Immature natural killer cell (primary cell): ENCODE measurements at regions not wholly inside any gene's neighbourhood (a gene's known extent, or its start where the extent isn't known, plus 50 kb on each side); places are given as distances from the start of the nearest gene placed in this dataset.

Experiments
- DNase-seq, 3 donors: peaks; one replicate each; pipeline ENCODE4 v3.0.0; 2022; ENCODE audit warnings: mixed read lengths in 1 of 3
- H3K27ac Mint-ChIP-seq, 6 donors: one replicate each; pipeline ENCODE4 v1.8.0; 2020; ENCODE audit warnings: mixed read lengths in 6 of 6, mild to moderate bottlenecking in 5 of 6, inconsistent platforms in 4 of 6, moderate library complexity in 3 of 6
- H3K27me3 Mint-ChIP-seq, 3 donors: one replicate each; pipeline ENCODE4 v1.8.0; 2020 to 2021; ENCODE audit warnings: low read depth in 3 of 3, mild to moderate bottlenecking in 3 of 3, mixed read lengths in 3 of 3, moderate library complexity in 3 of 3, inconsistent platforms in 1 of 3
- H3K36me3 Mint-ChIP-seq, 3 donors: one replicate each; pipeline ENCODE4 v1.8.0; 2020; ENCODE audit warnings: mixed read lengths in 3 of 3, inconsistent platforms in 2 of 3, mild to moderate bottlenecking in 2 of 3
- H3K4me1 Mint-ChIP-seq, 2 donors: one replicate each; pipeline ENCODE4 v1.8.0; 2020; ENCODE audit warnings: inconsistent platforms in 2 of 2, mild to moderate bottlenecking in 2 of 2, mixed read lengths in 2 of 2, moderate library complexity in 1 of 2
- H3K4me3 Mint-ChIP-seq, 5 donors: one replicate each; pipeline ENCODE4 v1.8.0; 2020; ENCODE audit warnings: mild to moderate bottlenecking in 5 of 5, mixed read lengths in 5 of 5, inconsistent platforms in 3 of 5, moderate library complexity in 3 of 5
- H3K9me3 Mint-ChIP-seq, 6 donors: one replicate each; pipeline ENCODE4 v1.8.0; 2020; ENCODE audit warnings: mild to moderate bottlenecking in 6 of 6, mixed read lengths in 6 of 6, inconsistent platforms in 4 of 6, moderate library complexity in 3 of 6

DNA sequence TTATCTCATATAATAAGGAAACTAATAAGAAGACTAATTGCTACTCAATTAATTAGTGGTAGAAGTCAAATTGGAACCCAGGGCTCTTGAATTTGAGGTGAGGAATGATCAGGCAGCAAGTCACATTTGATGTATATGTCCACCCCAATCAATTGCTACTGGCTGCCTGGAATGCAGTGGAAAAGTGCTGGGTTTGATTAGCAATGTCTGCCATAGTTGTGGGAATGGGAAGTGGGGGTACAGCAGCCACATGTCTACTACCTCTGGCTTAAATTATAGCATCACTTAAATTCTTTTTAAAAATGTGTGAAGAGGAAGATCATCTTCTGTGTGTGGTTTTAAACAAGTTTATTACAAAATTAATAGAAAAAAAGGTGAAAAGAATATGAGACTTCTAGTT lies 50.8 kb upstream of the NAV2 start:
- Mint-ChIP-seq H3K27ac (no peak overlapping the region), H3K27me3 (peaks cover 0 to 2% (median 2%) of the 10 kb centered on the region in 3 donors), H3K4me1 (peaks cover 3 to 5% of the 10 kb centered on the region in 2 donors), H3K4me3 (no peak overlapping the region), H3K36me3 (no peaks in the 10 kb centered on the region), H3K9me3 (no peaks in the 10 kb centered on the region)
- no peak for DNase-seq

DNA sequence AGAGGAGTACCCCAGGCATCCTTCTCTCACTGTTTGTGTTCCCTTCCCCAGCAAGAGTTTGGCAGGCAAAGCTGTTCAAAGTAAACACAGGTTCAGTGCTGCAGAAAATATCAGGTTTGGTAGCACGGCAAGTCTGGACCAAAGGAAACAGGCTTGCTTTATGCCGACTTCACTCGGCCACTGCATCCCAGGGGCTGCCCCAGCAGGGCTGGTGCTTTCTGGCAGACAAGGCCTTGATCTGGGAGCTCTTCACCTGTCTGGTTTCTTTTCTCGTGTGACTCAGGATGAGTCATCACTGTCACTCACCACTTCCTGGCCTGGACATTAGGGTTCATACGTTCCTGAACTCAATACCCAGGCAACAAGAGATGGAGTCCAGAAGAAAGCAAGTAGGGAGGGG lies 52.6 kb upstream of the NAV2 start:
- Mint-ChIP-seq H3K4me1 (peaks cover 3 to 5% of the 10 kb centered on the region in 2 donors), H3K27ac (no peak overlapping the region), H3K9me3 (no peaks in the 10 kb centered on the region), H3K27me3 (peaks cover 2 to 3% (median 2%) of the 10 kb centered on the region in 3 donors), H3K36me3 (no peaks in the 10 kb centered on the region), H3K4me3 (no peak overlapping the region)
- DNase-seq = no peak

DNA sequence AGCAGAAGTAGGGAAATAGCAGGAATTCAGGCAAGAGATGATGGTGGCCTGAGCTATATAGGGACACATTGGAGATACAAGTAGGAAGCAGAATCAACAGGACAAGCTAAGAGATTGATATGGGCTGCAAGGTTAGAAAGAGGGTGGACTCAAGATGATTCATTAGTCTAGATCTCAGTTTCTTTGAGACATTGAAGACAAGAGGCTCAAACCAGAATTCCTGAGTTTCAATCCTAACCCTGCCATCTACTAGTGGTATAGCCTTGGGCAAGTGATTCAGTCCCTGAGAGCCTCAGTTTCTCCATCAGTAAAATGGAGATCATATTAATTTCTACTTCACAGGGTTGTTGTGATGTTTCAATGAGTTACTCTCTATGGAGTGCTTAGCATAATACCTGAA lies 53.1 kb upstream of the NAV2 start:
- peaks cover 3 to 5% of the 10 kb centered on the region in 2 donors for H3K4me1 Mint-ChIP-seq
- H3K27ac Mint-ChIP-seq = no peak overlapping the region
- no peak overlapping the region for H3K4me3 Mint-ChIP-seq
- no peaks in the 10 kb centered on the region for H3K36me3 Mint-ChIP-seq
- DNase-seq = no peak
- peaks cover 2 to 5% (median 2%) of the 10 kb centered on the region in 3 donors for H3K27me3 Mint-ChIP-seq
- H3K9me3 Mint-ChIP-seq = no peaks in the 10 kb centered on the region

DNA sequence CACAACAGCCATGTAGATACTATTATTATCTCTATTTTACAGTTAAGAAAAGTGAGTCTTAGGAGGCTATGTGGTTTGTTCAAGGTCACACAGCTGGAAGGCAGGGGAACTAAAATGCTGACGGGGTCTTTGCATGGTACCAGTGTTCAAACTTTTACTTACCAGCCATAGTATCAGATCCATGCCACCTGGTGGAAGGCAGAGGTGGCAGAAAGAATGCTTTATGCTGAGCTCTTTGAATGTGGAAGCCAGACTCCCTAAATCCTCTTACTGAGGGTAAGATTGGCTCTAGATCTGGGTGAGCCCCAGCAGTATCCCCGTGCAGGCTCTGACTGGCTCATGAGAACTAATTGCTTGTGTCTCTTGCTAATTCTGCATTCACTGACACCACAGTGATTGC lies 54.3 kb upstream of the NAV2 start:
- H3K4me1 Mint-ChIP-seq = peaks cover 3 to 5% of the 10 kb centered on the region in 2 donors
- no peak overlapping the region for H3K27ac Mint-ChIP-seq
- no peaks in the 10 kb centered on the region for H3K9me3 Mint-ChIP-seq
- no peak for DNase-seq
- H3K4me3 Mint-ChIP-seq = no peak overlapping the region
- no peaks in the 10 kb centered on the region for H3K36me3 Mint-ChIP-seq
- H3K27me3 Mint-ChIP-seq = peaks cover 2 to 5% (median 2%) of the 10 kb centered on the region in 3 donors

DNA sequence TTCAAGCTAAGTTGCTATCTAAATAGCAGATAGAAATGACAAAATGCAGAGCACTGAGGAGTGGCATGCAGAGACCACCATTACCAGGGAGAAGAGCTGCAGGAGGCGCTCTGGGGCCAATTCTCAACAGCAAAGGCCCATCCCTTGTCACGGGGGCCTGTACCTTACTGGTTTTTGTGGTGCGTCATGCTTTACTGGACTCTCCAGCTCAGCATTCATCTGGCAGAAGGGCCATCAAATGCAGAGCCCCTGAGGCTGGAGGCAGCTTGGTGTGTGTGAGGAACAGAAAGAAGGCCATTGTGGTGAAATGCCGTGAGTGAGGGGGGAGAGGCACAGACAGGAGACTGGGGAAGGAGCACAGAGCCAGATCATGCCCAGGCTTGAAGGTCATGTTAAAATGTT lies 56.5 kb upstream of the NAV2 start:
- Mint-ChIP-seq H3K9me3 (no peaks in the 10 kb centered on the region), H3K36me3 (no peaks in the 10 kb centered on the region), H3K4me3 (no peak overlapping the region), H3K27me3 (peaks cover 2 to 5% (median 2%) of the 10 kb centered on the region in 3 donors), H3K4me1 (peaks cover 3 to 5% of the 10 kb centered on the region in 2 donors), H3K27ac (no peak overlapping the region)
- no peak for DNase-seq

- Mint-ChIP-seq H3K27ac (no peak overlapping the region), H3K9me3 (no peaks in the 10 kb centered on the region), H3K27me3 (peaks cover 0 to 5% (median 2%) of the 10 kb centered on the region in 3 donors), H3K4me3 (no peak overlapping the region), H3K4me1 (no peaks in the 10 kb centered on the region), H3K36me3 (no peaks in the 10 kb centered on the region)
- no peak for DNase-seq
Observed at GRCh38 chr11:19652623-19653375, 59.8 kb upstream of the NAV2 start.

DNA sequence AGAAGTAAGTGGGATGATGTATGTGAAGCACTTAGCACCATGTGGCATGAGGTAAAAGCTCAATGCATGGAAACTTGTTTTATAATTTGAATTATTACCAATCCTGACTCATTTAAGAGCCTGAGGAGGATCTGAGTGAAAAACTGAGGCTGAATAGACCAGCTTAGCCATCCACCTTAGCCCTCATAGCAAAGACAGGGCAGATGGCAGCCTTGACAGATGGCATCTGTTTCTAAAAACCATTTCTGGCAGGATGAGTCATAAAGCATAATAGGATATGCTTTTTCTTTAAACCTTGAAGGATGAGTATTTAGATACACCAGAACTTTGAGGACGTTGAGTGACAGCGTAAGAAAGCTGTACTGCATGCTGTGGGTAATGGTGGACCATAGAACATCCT lies 61.0 kb upstream of the NAV2 start:
- DNase-seq = no peak
- no peaks in the 10 kb centered on the region for H3K9me3 Mint-ChIP-seq

DNA sequence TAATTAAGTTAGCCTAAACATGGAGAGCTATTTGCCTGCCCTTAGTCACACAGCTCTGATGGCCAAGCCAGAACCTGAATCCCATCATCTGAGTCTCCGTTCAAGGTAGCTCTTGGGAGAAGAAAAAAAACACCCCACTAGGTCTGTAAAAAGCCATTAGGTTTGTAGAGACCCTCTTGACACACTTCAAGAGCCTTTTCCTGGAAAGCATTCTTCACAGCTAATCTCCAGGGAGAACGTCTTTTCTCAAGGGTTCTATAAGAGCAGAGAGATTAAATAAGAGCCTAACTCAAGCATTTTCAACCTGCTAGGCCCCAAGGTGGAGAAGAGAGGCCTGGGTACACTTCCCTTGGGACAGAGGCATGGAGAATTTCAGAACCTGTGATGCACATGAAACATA lies 61.6 kb upstream of the NAV2 start:
- no peak overlapping the region for H3K27ac Mint-ChIP-seq
- H3K4me3 Mint-ChIP-seq = no peak overlapping the region
- DNase-seq = no peak
- peaks cover under 1 to 4% (median 3%) of the 10 kb centered on the region in 3 donors for H3K27me3 Mint-ChIP-seq
- H3K4me1 Mint-ChIP-seq = peaks cover 0 to 8% of the 10 kb centered on the region in 2 donors
- no peaks in the 10 kb centered on the region for H3K9me3 Mint-ChIP-seq
- no peaks in the 10 kb centered on the region for H3K36me3 Mint-ChIP-seq

More for the DNA sequence above, 61.0 kb upstream of the NAV2 start:
- no peaks in the 10 kb centered on the region for H3K36me3 Mint-ChIP-seq
- H3K27me3 Mint-ChIP-seq = peaks cover 0 to 4% (median 2%) of the 10 kb centered on the region in 3 donors
- peaks cover 0 to 3% of the 10 kb centered on the region in 2 donors for H3K4me1 Mint-ChIP-seq
- no peak overlapping the region for H3K4me3 Mint-ChIP-seq
- no peak overlapping the region for H3K27ac Mint-ChIP-seq

GRCh38 chr11:19650467-19650866 lies 62.2 kb upstream of the NAV2 start:
- H3K27ac Mint-ChIP-seq = no peak overlapping the region
- no peak overlapping the region for H3K4me3 Mint-ChIP-seq
- H3K27me3 Mint-ChIP-seq = peaks cover 0 to 4% (median 3%) of the 10 kb centered on the region in 3 donors
- no peaks in the 10 kb centered on the region for H3K9me3 Mint-ChIP-seq
- H3K4me1 Mint-ChIP-seq = peaks cover 0 to 8% of the 10 kb centered on the region in 2 donors
- H3K36me3 Mint-ChIP-seq = no peaks in the 10 kb centered on the region
- DNase-seq = no peak

GRCh38 chr11:19649751-19650150 lies 62.9 kb upstream of the NAV2 start:
- H3K4me3 Mint-ChIP-seq = no peak overlapping the region
- peaks cover 0 to 8% of the 10 kb centered on the region in 2 donors for H3K4me1 Mint-ChIP-seq
- H3K9me3 Mint-ChIP-seq = no peaks in the 10 kb centered on the region
- H3K27ac Mint-ChIP-seq = no peak overlapping the region
- no peaks in the 10 kb centered on the region for H3K36me3 Mint-ChIP-seq
- H3K27me3 Mint-ChIP-seq = peaks cover 0 to 3% (median 1%) of the 10 kb centered on the region in 3 donors
- no peak for DNase-seq

GRCh38 chr11:19648321-19648720 lies 64.3 kb upstream of the NAV2 start:
- Mint-ChIP-seq H3K4me1 (peaks cover 0 to 8% of the 10 kb centered on the region in 2 donors), H3K4me3 (no peak overlapping the region), H3K36me3 (no peaks in the 10 kb centered on the region), H3K27me3 (peaks cover 0 to 3% (median 1%) of the 10 kb centered on the region in 3 donors), H3K9me3 (no peaks in the 10 kb centered on the region), H3K27ac (no peak overlapping the region)
- no peak for DNase-seq

DNA sequence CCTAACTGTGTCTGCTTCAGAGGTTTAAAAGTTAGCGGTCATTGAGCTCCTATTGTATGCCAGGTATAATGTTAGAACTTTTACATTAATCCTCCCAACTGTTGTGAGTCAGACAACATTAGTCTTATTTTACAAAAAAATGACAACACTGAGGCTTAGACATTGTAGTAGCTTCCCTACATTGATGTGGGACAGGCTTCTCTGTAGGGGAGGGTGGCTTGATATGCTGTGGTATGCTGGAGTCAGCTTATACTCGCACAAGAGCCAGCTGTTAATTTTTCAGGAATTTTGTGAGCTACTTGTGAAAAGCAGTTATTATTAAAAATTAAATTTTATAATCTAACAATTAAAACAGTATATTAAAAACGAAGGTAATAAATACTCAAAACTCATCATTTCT lies 64.8 kb upstream of the NAV2 start:
- peaks cover 0 to under 1% (median 0%) of the 10 kb centered on the region in 6 donors for H3K9me3 Mint-ChIP-seq
- H3K27me3 Mint-ChIP-seq = peaks cover 0 to 3% (median 1%) of the 10 kb centered on the region in 3 donors

GRCh38 chr11:19646921-19647320 lies 65.7 kb upstream of the NAV2 start:
- peaks cover 0 to 1% (median 0%) of the 10 kb centered on the region in 6 donors for H3K9me3 Mint-ChIP-seq
- no peaks in the 10 kb centered on the region for H3K36me3 Mint-ChIP-seq
- H3K4me1 Mint-ChIP-seq = peaks cover 0 to 8% of the 10 kb centered on the region in 2 donors
- DNase-seq = peak in 2 of 3 donors; percentile 6 to 22
- peak overlapping the region in 1 of 5 donors; percentile 7 for H3K4me3 Mint-ChIP-seq
- H3K27me3 Mint-ChIP-seq = peaks cover 0 to 6% (median 3%) of the 10 kb centered on the region in 3 donors
- no peak overlapping the region for H3K27ac Mint-ChIP-seq

More for the DNA sequence above, 64.8 kb upstream of the NAV2 start:
- H3K27ac Mint-ChIP-seq = no peak overlapping the region
- no peak overlapping the region for H3K4me3 Mint-ChIP-seq
- no peaks in the 10 kb centered on the region for H3K36me3 Mint-ChIP-seq
- DNase-seq = no peak
- peaks cover 0 to 8% of the 10 kb centered on the region in 2 donors for H3K4me1 Mint-ChIP-seq

GRCh38 chr11:19646308-19646707 lies 66.3 kb upstream of the NAV2 start:
- peaks cover 0 to 8% of the 10 kb centered on the region in 2 donors for H3K4me1 Mint-ChIP-seq
- no peak for DNase-seq
- H3K27ac Mint-ChIP-seq = no peak overlapping the region
- no peak overlapping the region for H3K4me3 Mint-ChIP-seq
- peaks cover 0 to 1% (median 0%) of the 10 kb centered on the region in 6 donors for H3K9me3 Mint-ChIP-seq
- peaks cover 0 to 6% (median 3%) of the 10 kb centered on the region in 3 donors for H3K27me3 Mint-ChIP-seq
- H3K36me3 Mint-ChIP-seq = no peaks in the 10 kb centered on the region
